HG02759 (cell line): ENCODE measurements at regions not wholly inside any gene's neighbourhood (a gene's known extent, or its start where the extent isn't known, plus 50 kb on each side); places are given as distances from the start of the nearest gene placed in this dataset.
"Not testable (repeated sequence)": the region's sequence is repeated elsewhere in the genome, so short reads cannot be mapped to it uniquely, and the experiment has no call there.

Experiments
- ATAC-seq: cut with Tn5 transposase; IDR thresholded peaks from one replicate; pipeline ENCODE4 v1.9.1; 2021; ENCODE audit warnings: mild to moderate bottlenecking, moderate library complexity; ENCODE audit not compliant: unreplicated experiment

GRCh38 chr2:133624551-133624950 is 56.3 kb upstream of the NCKAP5 start:
- ATAC-seq = no peak

GRCh38 chr2:133627741-133628140 is 59.5 kb upstream of the NCKAP5 start:
- ATAC-seq = no peak

GRCh38 chr2:133633309-133633708 is 65.0 kb upstream of the NCKAP5 start:
- no peak for ATAC-seq

GRCh38 chr2:133633881-133634409 is 65.7 kb upstream of the NCKAP5 start:
- no peak for ATAC-seq

- ATAC-seq = no peak
Observed at GRCh38 chr2:133635131-133635530, 66.9 kb upstream of the NCKAP5 start.

- ATAC-seq = no peak
Observed at GRCh38 chr2:133636287-133636686, 68.0 kb upstream of the NCKAP5 start.

- no peak for ATAC-seq
Observed at GRCh38 chr2:133640103-133640502, 71.8 kb upstream of the NCKAP5 start.

- no peak for ATAC-seq
Observed at GRCh38 chr2:133641497-133641896, 73.2 kb upstream of the NCKAP5 start.

- ATAC-seq = no peak
Observed at GRCh38 chr2:133641942-133642725, 73.9 kb upstream of the NCKAP5 start.

GRCh38 chr2:133642791-133643191 is 74.5 kb upstream of the NCKAP5 start:
- no peak for ATAC-seq

- ATAC-seq = no peak
Observed at GRCh38 chr2:133643863-133644262, 75.6 kb upstream of the NCKAP5 start.

GRCh38 chr2:133644846-133645245 is 76.6 kb upstream of the NCKAP5 start:
- no peak for ATAC-seq

GRCh38 chr2:133647386-133647785 is 79.1 kb upstream of the NCKAP5 start:
- ATAC-seq = not testable (repeated sequence)

GRCh38 chr2:133651861-133652260 is 83.6 kb upstream of the NCKAP5 start:
- ATAC-seq = no peak

- no peak for ATAC-seq
Observed at GRCh38 chr2:133652398-133652797, 84.1 kb upstream of the NCKAP5 start.

GRCh38 chr2:133653056-133653455 is 84.8 kb upstream of the NCKAP5 start:
- no peak for ATAC-seq

- no peak for ATAC-seq
Observed at GRCh38 chr2:133654949-133655348, 86.7 kb upstream of the NCKAP5 start.

GRCh38 chr2:133655610-133656009 is 87.3 kb upstream of the NCKAP5 start:
- ATAC-seq = no peak

- ATAC-seq = no peak
Observed at GRCh38 chr2:133657591-133657990, 89.3 kb upstream of the NCKAP5 start.

GRCh38 chr2:133658020-133658903 is 90.0 kb upstream of the NCKAP5 start:
- ATAC-seq = no peak

- no peak for ATAC-seq
Observed at GRCh38 chr2:133660510-133660909, 92.2 kb upstream of the NCKAP5 start.

GRCh38 chr2:133661392-133661791 is 93.1 kb upstream of the NCKAP5 start:
- no peak for ATAC-seq
